ENCODE measurements at regions not wholly inside any gene's neighbourhood (a gene's known extent, or its start where the extent isn't known, plus 50 kb on each side); places are given as distances from the start of the nearest gene placed in this dataset.

GRCh38 chr16:86364653-86365380, 145.5 kb upstream of the FOXF1 start:
- no peak for DNase-seq (ENCODE audit: low spot score)
- in situ Hi-C loops (cut with MboI; ENCODE audit: low pct_unique_long_range_greater_than_20kb, low sequenced_read_pairs, unreplicated experiment): no loop called here
- TF ChIP-seq CTCF (IDR thresholded peaks at IDR 0.05; ENCODE audit: extremely low read depth, insufficient read depth, missing control alignments): no peak

GRCh38 chr16:86365513-86366273, 144.6 kb upstream of the FOXF1 start:
- in situ Hi-C loops (cut with MboI; ENCODE audit: low pct_unique_long_range_greater_than_20kb, low sequenced_read_pairs, unreplicated experiment): no loop called here
- DNase-seq (ENCODE audit: low spot score): no peak
- TF ChIP-seq CTCF (IDR thresholded peaks at IDR 0.05; ENCODE audit: extremely low read depth, insufficient read depth, missing control alignments): no peak

- in situ Hi-C loops (cut with MboI; ENCODE audit: low pct_unique_long_range_greater_than_20kb, low sequenced_read_pairs, unreplicated experiment): no loop called here
- TF ChIP-seq CTCF (IDR thresholded peaks at IDR 0.05; ENCODE audit: extremely low read depth, insufficient read depth, missing control alignments): no peak
- no peak for DNase-seq (ENCODE audit: low spot score)
Measured at GRCh38 chr16:86366481-86366880, 143.8 kb upstream of the FOXF1 start.

- DNase-seq (ENCODE audit: low spot score): no peak
- no peak for TF ChIP-seq CTCF (IDR thresholded peaks at IDR 0.05; ENCODE audit: extremely low read depth, insufficient read depth, missing control alignments)
- in situ Hi-C loops (cut with MboI; ENCODE audit: low pct_unique_long_range_greater_than_20kb, low sequenced_read_pairs, unreplicated experiment): no loop called here
Measured at GRCh38 chr16:86367291-86368072, 142.8 kb upstream of the FOXF1 start.

GRCh38 chr16:86368261-86368660, 142.1 kb upstream of the FOXF1 start:
- TF ChIP-seq CTCF (IDR thresholded peaks at IDR 0.05; ENCODE audit: extremely low read depth, insufficient read depth, missing control alignments): no peak
- in situ Hi-C loops (cut with MboI; ENCODE audit: low pct_unique_long_range_greater_than_20kb, low sequenced_read_pairs, unreplicated experiment): no loop called here
- no peak for DNase-seq (ENCODE audit: low spot score)

- in situ Hi-C loops (cut with MboI; ENCODE audit: low pct_unique_long_range_greater_than_20kb, low sequenced_read_pairs, unreplicated experiment): no loop called here
- no peak for DNase-seq (ENCODE audit: low spot score)
- TF ChIP-seq CTCF (IDR thresholded peaks at IDR 0.05; ENCODE audit: extremely low read depth, insufficient read depth, missing control alignments): no peak
Measured at GRCh38 chr16:86370062-86370461, 140.3 kb upstream of the FOXF1 start.

Data from GM13977 (cell line).